ENCODE measurements at regions not wholly inside any gene's neighbourhood (a gene's known extent, or its start where the extent isn't known, plus 50 kb on each side); places are given as distances from the start of the nearest gene placed in this dataset.

GRCh38 chr4:96787766-96788165, 947.9 kb downstream of the PDHA2 start:
- DNase-seq: no peak
- Histone ChIP-seq H3K36me3 (replicated peaks in 1 of 2; ENCODE audit: control insufficient read depth in 1 of 2, insufficient read depth in 2 of 2, low read length in 2 of 2) (no peaks in the 10 kb centered on the region), H3K9ac (ENCODE audit: insufficient read depth, low read length, poor library complexity, severe bottlenecking) (no peak overlapping the region), H2AFZ (ENCODE audit: insufficient read depth, low read depth, low read length, poor library complexity, severe bottlenecking) (no peak overlapping the region), H3K79me2 (ENCODE audit: insufficient read depth, low read length) (no peaks in the 10 kb centered on the region), H3K9me3 (replicated peaks in 1 of 2; ENCODE audit: control insufficient read depth in 1 of 2, insufficient read depth in 1 of 2, low read length in 2 of 2) (no peaks in the 10 kb centered on the region), H3K27ac (ENCODE audit: low read depth in 1 of 2, low read length in 2 of 2) (no peak overlapping the region), H3K4me1 (ENCODE audit: control insufficient read depth in 1 of 2, insufficient read depth in 2 of 2, low read length in 2 of 2) (no peaks in the 10 kb centered on the region), H3K27me3 (ENCODE audit: control insufficient read depth in 2 of 2, insufficient read depth in 2 of 2, low read length in 2 of 2) (no peaks in the 10 kb centered on the region), H3K4me3 (replicated peaks in 1 of 3; ENCODE audit: low read depth in 2 of 3, low read length in 3 of 3) (no peak overlapping the region), H4K20me1 (ENCODE audit: insufficient read depth, low read length) (no peaks in the 10 kb centered on the region), H3K4me2 (replicated peaks; ENCODE audit: extremely low read depth, low read length, poor library complexity, severe bottlenecking) (no peak overlapping the region)
- H3K27ac Mint-ChIP-seq: no peak overlapping the region
- H3K27me3 Mint-ChIP-seq (ENCODE audit: low read depth in 3 of 3): no peaks in the 10 kb centered on the region
- peaks cover 0 to 3% (median 1%) of the 10 kb centered on the region in 7 donors for H3K9me3 Mint-ChIP-seq
- no peaks in the 10 kb centered on the region for H3K36me3 Mint-ChIP-seq
- no peaks in the 10 kb centered on the region for H3K4me1 Mint-ChIP-seq
- no CpG with 5 or more reads among the region's 1 CpG for WGBS (ENCODE audit: insufficient coverage)
- H3K4me3 Mint-ChIP-seq: no peak overlapping the region
- no peak for TF ChIP-seq CTCF (IDR thresholded peaks at IDR 0.05)
- intact Hi-C loops (cut with micrococcal nuclease): no loop called here

GRCh38 chr4:96809563-96809962, 969.7 kb downstream of the PDHA2 start:
- no peaks in the 10 kb centered on the region for H3K27me3 Mint-ChIP-seq (ENCODE audit: low read depth in 3 of 3)
- H3K9me3 Mint-ChIP-seq: peaks cover 0 to 9% (median 2%) of the 10 kb centered on the region in 7 donors
- Histone ChIP-seq H3K9me3 (replicated peaks in 1 of 2; ENCODE audit: control insufficient read depth in 1 of 2, insufficient read depth in 1 of 2, low read length in 2 of 2) (no peaks in the 10 kb centered on the region), H3K79me2 (ENCODE audit: insufficient read depth, low read length) (no peaks in the 10 kb centered on the region), H3K4me2 (replicated peaks; ENCODE audit: extremely low read depth, low read length, poor library complexity, severe bottlenecking) (no peak overlapping the region), H3K4me3 (replicated peaks in 1 of 3; ENCODE audit: low read depth in 2 of 3, low read length in 3 of 3) (no peak overlapping the region), H3K27me3 (ENCODE audit: control insufficient read depth in 2 of 2, insufficient read depth in 2 of 2, low read length in 2 of 2) (no peaks in the 10 kb centered on the region), H2AFZ (ENCODE audit: insufficient read depth, low read depth, low read length, poor library complexity, severe bottlenecking) (no peak overlapping the region), H4K20me1 (ENCODE audit: insufficient read depth, low read length) (no peaks in the 10 kb centered on the region), H3K4me1 (ENCODE audit: control insufficient read depth in 1 of 2, insufficient read depth in 2 of 2, low read length in 2 of 2) (no peaks in the 10 kb centered on the region), H3K36me3 (replicated peaks in 1 of 2; ENCODE audit: control insufficient read depth in 1 of 2, insufficient read depth in 2 of 2, low read length in 2 of 2) (no peaks in the 10 kb centered on the region), H3K9ac (ENCODE audit: insufficient read depth, low read length, poor library complexity, severe bottlenecking) (no peak overlapping the region), H3K27ac (ENCODE audit: low read depth in 1 of 2, low read length in 2 of 2) (no peak overlapping the region)
- H3K4me3 Mint-ChIP-seq: no peak overlapping the region
- no peaks in the 10 kb centered on the region for H3K4me1 Mint-ChIP-seq
- WGBS (ENCODE audit: insufficient coverage): 20% methylated on average over 2 of the region's 2 CpGs
- H3K27ac Mint-ChIP-seq: no peak overlapping the region
- H3K36me3 Mint-ChIP-seq: no peaks in the 10 kb centered on the region
- no peak for TF ChIP-seq CTCF (IDR thresholded peaks at IDR 0.05)
- intact Hi-C loops (cut with micrococcal nuclease): no loop called here
- no peak for DNase-seq
